OCI-M1 (cell line): ENCODE measurements at regions not wholly inside any gene's neighbourhood (a gene's known extent, or its start where the extent isn't known, plus 50 kb on each side); places are given as distances from the start of the nearest gene placed in this dataset.
A peak's percentile ranks its signal among the peaks of the same experiment; 100 is the strongest.

ENCODE experiments used
- DNase-seq: peaks from one replicate; lab custom pipeline; 2025; lab: John Stamatoyannopoulos, UW

GRCh38 chr9:10999646-11000045 is 386.8 kb upstream of the PTPRD start:
- DNase-seq = no peak

- DNase-seq = no peak
These were observed 388.7 kb upstream of the PTPRD start for GRCh38 chr9:11001546-11001945.

GRCh38 chr9:11002705-11003104 is 389.9 kb upstream of the PTPRD start:
- no peak for DNase-seq

GRCh38 chr9:11003836-11004235 is 391.0 kb upstream of the PTPRD start:
- no peak for DNase-seq

GRCh38 chr9:11011696-11012095 is 398.9 kb upstream of the PTPRD start:
- no peak for DNase-seq

GRCh38 chr9:11016081-11016480 is 403.3 kb upstream of the PTPRD start:
- DNase-seq = no peak

- DNase-seq = no peak
These were observed 410.4 kb upstream of the PTPRD start for GRCh38 chr9:11023201-11023600.

- no peak for DNase-seq
These were observed 413.0 kb upstream of the PTPRD start for GRCh38 chr9:11025775-11026174.

GRCh38 chr9:11038366-11038765 is 425.6 kb upstream of the PTPRD start:
- DNase-seq = no peak

GRCh38 chr9:11039006-11039405 is 426.2 kb upstream of the PTPRD start:
- DNase-seq = no peak

GRCh38 chr9:11045589-11045988 is 432.8 kb upstream of the PTPRD start:
- no peak for DNase-seq

- peak; percentile 98 for DNase-seq
These were observed 450.5 kb upstream of the PTPRD start for GRCh38 chr9:11063263-11063662.

- peak; percentile 100 for DNase-seq
These were observed 452.1 kb upstream of the PTPRD start for GRCh38 chr9:11064909-11065308.

GRCh38 chr9:11072176-11072575 is 459.4 kb upstream of the PTPRD start:
- peak; percentile 92 for DNase-seq

GRCh38 chr9:11086561-11086960 is 473.8 kb upstream of the PTPRD start:
- no peak for DNase-seq

- DNase-seq = no peak
These were observed 476.1 kb upstream of the PTPRD start for GRCh38 chr9:11088821-11089374.

GRCh38 chr9:11092974-11093373 is 480.2 kb upstream of the PTPRD start:
- no peak for DNase-seq

GRCh38 chr9:11097020-11097419 is 484.2 kb upstream of the PTPRD start:
- DNase-seq = no peak

GRCh38 chr9:11103525-11103924 is 490.7 kb upstream of the PTPRD start:
- DNase-seq = no peak

- DNase-seq = no peak
These were observed 494.4 kb upstream of the PTPRD start for GRCh38 chr9:11107196-11107595.

GRCh38 chr9:11128156-11128555 is 515.4 kb upstream of the PTPRD start:
- no peak for DNase-seq

GRCh38 chr9:11135851-11136250 is 523.0 kb upstream of the PTPRD start:
- no peak for DNase-seq

- no peak for DNase-seq
These were observed 528.6 kb upstream of the PTPRD start for GRCh38 chr9:11141357-11141756.

- no peak for DNase-seq
These were observed 530.4 kb upstream of the PTPRD start for GRCh38 chr9:11142965-11143738.
